GM21381 (cell line): ENCODE measurements at regions not wholly inside any gene's neighbourhood (a gene's known extent, or its start where the extent isn't known, plus 50 kb on each side); places are given as distances from the start of the nearest gene placed in this dataset.

Experiments
- ATAC-seq: cut with Tn5 transposase; IDR thresholded peaks from one replicate; pipeline ENCODE4 v1.9.1; 2021; ENCODE audit warnings: mild to moderate bottlenecking, moderate library complexity; ENCODE audit not compliant: unreplicated experiment

- no peak for ATAC-seq
Observed at GRCh38 chr15:61299075-61299763, 70.1 kb upstream of the RORA start.

- ATAC-seq, result no peak
Observed at GRCh38 chr15:61295239-61295638, 66.1 kb upstream of the RORA start.

- ATAC-seq, result no peak
Observed at GRCh38 chr15:61282661-61283060, 53.6 kb upstream of the RORA start.

GRCh38 chr15:61281328-61281727, 52.2 kb upstream of the RORA start:
- no peak for ATAC-seq
